ENCODE measurements at regions not wholly inside any gene's neighbourhood (a gene's known extent, or its start where the extent isn't known, plus 50 kb on each side); places are given as distances from the start of the nearest gene placed in this dataset.
"Not testable (repeated sequence)": the region's sequence is repeated elsewhere in the genome, so short reads cannot be mapped to it uniquely, and the experiment has no call there.

DNA sequence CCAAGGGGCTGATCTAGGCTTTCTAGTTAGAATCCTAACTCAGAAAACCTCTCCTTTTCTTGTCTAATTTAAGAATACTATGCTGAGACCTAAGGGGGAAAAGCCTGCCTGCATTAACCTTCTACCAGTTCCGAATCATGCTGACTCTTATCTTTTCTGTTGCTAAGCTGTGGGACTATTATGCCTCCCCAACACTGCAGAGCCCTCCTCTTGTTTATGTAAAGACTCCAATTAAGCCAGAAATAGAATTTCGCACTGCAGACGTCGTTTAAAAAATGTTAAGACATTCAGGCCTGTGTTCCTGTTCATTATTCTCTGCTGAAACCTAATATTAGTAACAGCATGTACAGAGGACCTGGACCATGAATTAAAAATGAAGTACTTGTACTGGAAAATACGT, 310.6 kb upstream of the ATP11B start:
- no peak for DNase-seq

DNA sequence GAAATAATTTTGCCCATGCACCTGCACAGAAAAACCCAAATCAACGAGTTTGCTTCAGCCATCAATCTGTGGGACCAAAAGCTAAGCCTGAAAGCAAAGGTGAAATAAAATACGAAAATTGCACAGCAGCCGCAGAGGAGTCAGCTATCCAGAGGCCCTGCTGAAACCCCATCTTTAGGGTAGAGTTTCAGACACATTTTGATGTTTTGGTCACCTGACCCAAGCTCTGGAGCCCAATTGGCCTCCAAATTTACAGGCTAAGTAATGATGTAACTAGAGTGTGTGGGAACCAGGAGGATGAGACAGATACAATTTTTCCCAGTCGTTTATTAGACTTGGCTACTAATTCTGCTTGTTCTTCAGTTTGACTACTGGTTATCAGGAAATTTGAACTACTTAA, 308.6 kb upstream of the ATP11B start:
- DNase-seq, result no peak

GRCh38 chr3:182485301-182485700, 308.0 kb upstream of the ATP11B start:
- no peak for DNase-seq

DNA sequence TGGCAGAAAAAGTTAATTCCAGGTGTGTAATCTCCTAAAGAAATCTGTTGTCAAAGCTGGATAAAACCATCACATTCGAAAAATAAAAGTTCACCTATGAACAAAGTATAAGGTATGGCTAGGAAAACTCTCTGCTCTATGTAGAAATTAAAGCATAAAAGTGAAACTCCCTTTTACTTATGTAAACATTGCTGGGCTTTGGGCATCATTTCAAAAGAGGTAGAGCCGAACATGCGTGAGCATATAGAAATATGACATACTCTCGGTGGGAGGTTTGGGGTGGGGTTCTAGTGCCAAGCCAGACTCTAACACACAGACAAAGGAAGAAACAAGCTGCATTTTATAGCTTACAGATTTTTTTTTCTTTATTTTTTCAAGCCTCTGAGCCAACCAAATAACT, 306.8 kb upstream of the ATP11B start:
- DNase-seq, result no peak

DNA sequence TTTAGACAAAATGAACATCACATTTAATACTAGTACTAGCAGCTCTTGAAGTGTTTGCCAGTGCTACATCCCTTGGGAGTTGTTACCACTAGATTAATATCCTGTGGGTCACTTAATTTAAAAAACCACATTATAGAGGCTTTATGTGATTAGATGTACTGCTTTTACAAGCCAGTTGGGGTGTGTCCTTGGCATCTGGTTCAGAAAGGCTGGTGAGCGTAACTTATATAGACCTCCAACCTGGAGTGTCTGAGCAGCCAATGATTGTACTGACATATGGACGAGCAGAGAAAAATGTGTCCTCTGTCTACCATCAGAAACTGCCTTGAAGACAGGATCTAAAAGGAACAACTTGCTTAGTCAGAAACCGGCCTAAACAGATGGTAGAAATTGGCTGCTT, 306.2 kb upstream of the ATP11B start:
- DNase-seq, result no peak

DNA sequence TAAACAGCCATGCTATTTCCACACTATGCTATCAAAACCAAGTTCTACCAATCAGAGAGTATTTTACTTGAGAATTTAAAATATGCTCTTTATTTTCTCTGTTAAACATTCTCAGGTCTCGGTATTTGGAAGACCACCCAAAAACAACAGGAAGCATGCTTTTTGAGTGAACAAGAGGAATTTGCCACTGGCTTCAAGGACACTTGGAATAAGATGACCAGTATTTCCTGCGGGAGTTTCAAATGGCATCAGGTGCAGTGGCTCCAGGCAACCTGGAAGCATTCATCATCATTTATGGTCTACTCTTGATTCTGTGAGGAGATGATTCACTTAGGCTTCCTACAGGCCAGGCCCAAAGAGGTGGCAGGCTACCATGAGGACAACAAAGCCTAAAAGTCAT, 305.7 kb upstream of the ATP11B start:
- DNase-seq, result no peak

DNA sequence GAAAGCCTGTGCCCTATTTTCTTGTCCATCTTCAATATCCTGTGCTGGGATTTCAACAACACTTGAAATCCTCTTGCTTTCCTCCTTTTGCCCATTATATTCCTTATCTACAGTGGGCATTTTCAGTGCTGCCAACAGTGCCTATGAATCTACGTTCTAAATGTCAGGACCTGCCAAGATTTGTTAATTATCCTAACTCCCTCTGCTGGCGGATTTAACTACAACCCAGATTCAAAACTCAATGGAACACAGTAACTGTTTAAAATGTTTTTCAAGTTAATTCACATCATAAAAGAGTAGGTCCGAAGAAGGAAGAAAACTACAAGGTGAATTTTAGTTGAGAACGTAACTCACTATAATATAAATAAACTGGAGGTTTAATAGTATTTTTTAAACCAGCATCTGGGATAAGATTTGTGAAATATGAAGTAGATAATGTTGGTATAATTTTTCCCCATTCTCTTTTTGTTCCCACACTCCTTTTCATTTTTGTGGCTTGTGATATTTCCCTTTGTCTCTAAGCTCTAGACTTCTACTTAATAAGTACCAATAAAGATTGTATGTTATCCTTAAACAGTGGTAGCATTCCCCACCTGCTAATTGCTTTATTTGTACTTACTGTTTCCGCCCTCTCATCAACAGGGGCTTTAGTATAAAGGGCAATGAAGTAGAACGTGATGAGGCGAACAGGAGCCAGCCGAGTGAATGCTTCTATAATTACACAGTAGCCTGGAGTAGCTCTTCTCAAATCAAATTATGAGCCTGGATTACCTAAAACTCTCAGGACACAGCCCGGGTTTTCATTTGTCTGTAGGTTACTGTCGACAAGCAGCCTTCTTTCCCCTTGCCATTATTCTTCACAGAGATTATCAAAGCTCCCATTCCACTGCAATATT, 302.5 kb upstream of the ATP11B start:
- no peak for DNase-seq

DNA sequence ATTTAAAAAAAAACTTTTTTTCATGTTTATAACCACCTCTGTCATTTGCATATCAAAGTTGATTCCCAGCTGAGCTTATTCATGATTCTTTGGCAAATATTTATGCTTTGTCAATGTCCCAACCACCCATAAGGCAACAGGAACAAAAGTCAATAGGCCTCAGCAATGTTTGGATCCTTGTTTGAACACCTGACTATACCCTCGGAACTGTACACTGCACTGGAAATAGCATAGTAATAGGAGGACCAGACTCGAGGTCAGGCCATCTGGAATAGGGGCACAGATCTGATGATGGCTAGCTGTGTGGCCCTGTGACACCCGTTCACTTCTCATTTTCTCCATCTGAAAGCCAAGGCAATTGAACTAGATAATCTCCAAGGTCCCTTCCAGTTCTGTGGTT, 301.7 kb upstream of the ATP11B start:
- no peak for DNase-seq

DNA sequence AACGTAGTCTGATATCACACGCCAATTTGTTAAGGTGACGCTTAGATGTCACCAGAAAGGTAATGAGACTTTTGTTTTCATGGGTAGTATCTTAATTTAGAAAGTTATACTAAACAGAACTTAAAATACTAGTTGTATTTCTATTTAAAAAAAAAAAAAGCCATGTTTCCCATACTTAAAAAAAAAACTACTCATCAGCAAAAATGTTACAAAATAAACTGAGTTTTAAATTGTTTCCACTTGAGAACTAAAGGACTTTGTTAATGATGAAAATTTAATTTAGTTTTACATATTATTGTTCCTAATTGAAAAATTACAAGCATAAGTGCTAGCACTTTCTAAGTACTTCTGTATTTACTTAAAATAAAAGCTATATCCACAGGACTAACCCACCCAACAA, 300.8 kb upstream of the ATP11B start:
- no peak for DNase-seq

DNA sequence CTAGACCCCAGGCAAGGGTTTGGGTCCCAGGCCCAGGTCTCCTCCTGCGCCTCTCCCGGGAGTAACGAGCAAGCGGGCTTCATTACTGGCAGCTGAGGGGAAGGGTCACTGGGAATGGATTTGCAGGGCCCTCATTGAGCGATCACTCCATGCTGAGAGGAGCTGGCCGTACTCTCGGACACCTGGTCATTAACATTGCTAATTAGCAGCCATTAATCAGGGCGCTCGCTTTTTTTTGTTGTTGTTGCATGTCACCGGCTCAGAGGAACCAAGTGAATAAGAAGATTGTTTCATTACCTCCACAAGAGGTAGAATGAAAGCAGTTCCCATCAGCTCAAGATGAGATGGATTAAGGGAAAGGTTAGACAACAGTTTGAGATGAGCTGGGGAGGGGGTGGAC, 293.0 kb upstream of the ATP11B start:
- DNase-seq, result no peak

DNA sequence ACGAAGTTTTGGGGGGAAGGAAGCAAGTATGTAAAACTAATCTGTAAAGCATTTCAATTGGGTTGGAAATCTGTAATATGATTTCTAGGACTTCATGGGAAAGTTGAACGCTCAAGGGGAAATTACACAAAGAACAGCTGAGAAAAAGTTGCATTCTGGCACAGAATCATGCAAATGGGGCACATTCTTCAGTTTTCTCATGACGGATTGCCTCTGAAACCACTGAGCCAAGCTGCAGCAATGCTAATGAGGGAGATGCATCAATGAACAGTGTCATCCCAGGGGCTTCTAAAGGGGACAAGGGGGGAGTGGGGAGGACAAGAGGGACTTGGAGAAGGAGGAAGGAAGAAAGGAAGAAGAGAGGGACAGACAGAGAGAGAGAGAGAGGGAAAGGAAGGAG, 291.4 kb upstream of the ATP11B start:
- no peak for DNase-seq

DNA sequence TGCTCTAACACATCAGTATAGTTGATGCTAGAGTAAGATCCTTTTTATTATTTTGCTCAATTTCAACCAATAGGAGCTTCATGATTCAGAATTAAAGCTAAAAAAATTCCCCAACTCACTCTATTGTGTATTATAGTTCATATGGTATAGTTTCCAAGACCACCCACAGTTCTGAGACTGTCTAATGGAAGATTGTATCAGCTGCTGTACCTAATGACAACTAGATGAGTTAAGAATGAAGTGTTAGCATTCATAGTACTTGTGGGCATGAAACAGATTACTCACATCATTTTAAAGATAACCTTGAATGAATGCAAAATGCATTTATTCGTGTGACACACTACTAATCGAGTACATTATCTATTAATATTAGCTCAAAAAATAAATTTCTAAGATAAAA, 289.9 kb upstream of the ATP11B start:
- DNase-seq, result no peak

GRCh38 chr3:182508919-182509711, 284.2 kb upstream of the ATP11B start:
- no peak for DNase-seq

- no peak for DNase-seq
Measured at GRCh38 chr3:182509844-182510460, 283.4 kb upstream of the ATP11B start.

DNA sequence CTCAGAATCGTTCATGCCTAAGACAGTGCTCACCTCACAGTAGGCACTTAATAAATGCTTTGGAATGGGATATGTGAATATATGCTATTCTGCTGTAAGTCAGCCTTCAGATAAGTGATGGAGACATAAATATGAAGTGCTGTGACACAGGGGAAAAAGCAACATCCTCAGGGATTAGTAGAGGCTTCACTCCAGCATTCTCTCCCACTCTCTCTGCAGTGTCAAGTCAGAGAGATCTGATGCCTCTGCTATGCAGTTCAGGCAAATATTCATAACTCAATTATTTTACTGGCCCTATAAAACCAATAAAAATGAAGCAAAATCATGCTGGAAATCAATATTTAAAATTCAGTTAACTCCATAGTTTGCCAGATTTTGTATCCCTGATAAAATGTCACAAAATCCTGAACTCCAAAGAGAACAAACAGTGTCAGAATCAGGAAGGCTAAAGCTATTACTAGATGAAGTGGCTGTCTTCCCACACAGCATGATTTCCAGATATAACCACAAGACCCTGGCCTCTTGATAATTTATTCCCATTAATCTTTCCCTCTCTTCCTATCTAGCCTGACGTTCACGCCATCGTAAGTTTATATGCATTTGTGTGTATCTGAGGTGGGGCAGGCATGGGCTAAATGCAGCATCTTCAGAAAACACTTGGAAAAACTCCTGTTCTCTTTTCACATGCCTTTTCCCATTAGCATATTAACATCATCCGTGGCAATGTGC, 278.9 kb upstream of the ATP11B start:
- DNase-seq, result no peak

DNA sequence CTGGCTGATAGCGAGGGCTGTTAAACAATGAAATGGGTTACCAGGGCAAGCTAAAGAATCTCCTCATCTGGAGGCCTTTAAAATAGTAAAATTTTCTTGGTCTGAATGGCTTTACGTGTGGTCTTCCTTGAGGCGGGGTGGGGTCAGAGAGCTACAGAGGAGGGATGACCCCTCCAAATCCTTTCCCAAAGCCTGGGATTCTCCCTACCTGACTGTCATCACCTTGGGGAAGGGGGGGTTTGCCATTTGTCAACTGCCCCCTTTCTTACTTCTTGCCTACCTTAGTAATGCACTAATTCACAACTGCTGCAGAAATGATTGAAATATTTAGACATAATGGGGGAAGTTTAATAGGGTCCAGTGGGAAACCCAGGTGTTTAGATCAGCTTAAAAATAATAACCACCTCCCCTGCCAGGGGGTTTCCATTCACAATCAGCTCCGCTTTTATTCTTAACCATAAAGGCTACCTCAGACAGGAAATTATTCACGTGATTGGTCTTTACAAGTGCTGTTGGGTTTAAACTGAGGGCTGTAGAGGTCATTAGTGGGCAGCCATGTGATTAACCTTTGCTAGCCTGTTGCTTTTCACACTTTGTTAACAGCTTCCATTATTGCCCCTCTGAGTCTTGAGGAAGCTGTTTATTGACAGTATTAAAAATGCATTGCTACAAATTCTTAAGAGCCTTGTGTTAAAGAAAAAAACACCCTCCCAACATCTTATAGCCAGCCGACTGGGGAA, 276.5 kb upstream of the ATP11B start:
- no peak for DNase-seq

DNA sequence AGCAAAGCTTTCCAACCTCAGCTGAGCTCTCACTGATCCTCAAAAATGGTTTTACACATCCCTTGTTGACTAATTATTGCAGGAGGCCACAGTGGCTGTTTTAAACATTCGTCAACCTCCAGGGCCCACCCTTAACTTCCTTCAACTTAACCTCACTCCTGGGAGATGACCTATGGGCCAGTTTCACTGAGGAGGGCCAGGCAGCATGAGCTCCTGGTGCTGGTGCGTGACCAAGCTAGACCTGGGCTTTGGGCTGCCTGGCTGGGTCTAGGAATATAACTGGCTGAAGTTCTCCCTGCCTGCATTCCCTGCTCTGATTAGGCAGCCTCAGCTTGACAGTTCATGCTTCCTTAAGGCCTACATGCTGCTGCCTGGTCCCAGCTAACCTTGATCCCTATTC, 273.7 kb upstream of the ATP11B start:
- no peak for DNase-seq

DNA sequence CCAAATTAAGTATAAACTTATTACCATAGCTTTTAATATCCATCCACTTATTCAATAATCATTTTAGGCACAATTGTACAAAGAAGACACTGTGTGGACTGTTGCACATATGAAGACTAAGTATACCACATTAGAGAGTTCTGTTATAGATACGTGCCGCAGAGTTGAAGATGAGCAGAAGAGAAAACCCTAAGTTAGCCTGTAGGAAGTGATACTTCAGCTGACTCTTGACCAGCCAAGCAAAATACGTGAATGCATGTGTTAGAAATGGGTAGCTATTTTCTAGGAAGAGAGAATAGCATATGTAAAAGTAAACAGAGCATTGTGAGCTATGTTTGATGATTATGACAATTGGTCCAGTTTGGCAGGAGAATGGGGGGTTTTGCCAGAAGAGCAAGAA, 272.0 kb upstream of the ATP11B start:
- no peak for DNase-seq

- not testable (repeated sequence) for DNase-seq
Measured at GRCh38 chr3:182523424-182523823, 269.9 kb upstream of the ATP11B start.

DNA sequence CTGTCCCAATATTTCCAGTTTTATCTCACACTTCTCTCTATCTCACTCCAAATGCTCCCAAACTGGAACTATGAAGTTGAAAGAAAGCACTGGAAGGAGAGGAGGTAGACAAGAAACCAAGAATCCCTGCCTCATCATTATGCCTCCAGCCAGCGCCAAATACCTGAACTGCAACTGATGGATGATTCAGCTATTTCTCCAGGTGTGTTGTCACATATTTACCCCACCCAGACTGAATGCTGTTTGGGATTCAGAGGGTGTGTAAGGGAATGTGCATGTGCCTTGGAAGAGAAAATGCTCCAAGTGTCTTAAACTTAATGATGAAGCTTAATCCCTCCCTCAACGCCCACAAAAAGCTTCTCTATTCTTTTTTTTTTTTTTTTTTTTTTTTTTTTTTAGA, 269.5 kb upstream of the ATP11B start:
- DNase-seq, result no peak

DNA sequence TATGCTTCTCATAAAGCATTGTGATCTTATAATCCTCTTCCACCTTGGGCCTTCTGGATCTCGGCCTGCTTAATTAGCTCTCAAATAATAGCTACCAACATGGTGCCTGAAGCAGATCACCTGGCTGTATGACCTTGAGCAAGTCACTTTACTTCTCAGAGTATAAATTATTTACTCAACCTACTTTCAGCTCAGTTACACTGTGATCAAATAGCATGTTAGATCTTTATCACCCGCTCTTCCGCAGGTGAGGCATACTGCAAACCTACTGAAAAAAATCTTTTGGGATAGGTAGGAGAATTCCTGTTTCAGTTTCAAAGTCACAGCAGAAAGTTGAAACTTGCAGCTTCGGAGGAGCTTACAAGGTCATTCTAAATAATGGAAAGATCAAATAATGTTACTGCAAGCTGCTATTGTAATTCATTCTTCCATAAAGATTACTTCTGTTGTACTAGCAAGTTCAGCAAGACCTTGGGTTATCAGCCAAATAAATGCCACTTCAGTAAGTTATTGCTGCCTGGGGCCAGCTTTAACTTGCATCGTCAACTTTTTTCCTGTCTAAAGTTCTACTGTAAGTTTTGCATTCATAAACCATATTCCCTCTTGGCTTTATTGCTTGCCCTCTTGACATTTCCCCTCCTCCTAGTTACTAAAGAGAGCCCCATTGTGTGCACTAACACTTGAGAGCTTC, 268.4 kb upstream of the ATP11B start:
- DNase-seq, result no peak
